D721Med (cell line): ENCODE measurements at regions not wholly inside any gene's neighbourhood (a gene's known extent, or its start where the extent isn't known, plus 50 kb on each side); places are given as distances from the start of the nearest gene placed in this dataset.

Source experiments
- DNase-seq: peaks from one replicate; pipeline ENCODE4 v3.0.0; 2011; ENCODE audit warnings: low spot score; ENCODE audit not compliant: insufficient read length
- FAIRE-seq: peaks from 2 replicates; lab custom pipeline; 2011; peaks lifted over from hg19 to GRCh38; lab: Jason Lieb, UNC
- CTCF ChIP-seq: IDR thresholded peaks from 2 replicates; pipeline ENCODE4 v1.5.1; 2012; ENCODE audit warnings: mild to moderate bottlenecking, control low read depth; ENCODE audit not compliant: insufficient read depth; ENCODE audit errors: missing control alignments

GRCh38 chr3:104594491-104594890, 772.2 kb upstream of the ALCAM start:
- FAIRE-seq (no peak), DNase-seq (no peak)

GRCh38 chr3:104596054-104596453, 770.7 kb upstream of the ALCAM start:
- DNase-seq (no peak), FAIRE-seq (no peak)
- no peak for TF ChIP-seq CTCF

More at GRCh38 chr3:104594491-104594890, 772.2 kb upstream of the ALCAM start:
- no peak for TF ChIP-seq CTCF

- FAIRE-seq = no peak
- no peak for DNase-seq
- peak; percentile 58 for TF ChIP-seq CTCF
Measured at GRCh38 chr3:104596551-104596950, 770.2 kb upstream of the ALCAM start.

GRCh38 chr3:104598848-104599511, 767.7 kb upstream of the ALCAM start:
- FAIRE-seq (no peak), DNase-seq (no peak)
- TF ChIP-seq CTCF = no peak

- no peak for FAIRE-seq
- no peak for DNase-seq
- TF ChIP-seq CTCF = peak; percentile 9
Measured at GRCh38 chr3:104604326-104605010, 762.2 kb upstream of the ALCAM start.

- no peak for TF ChIP-seq CTCF
- DNase-seq (no peak), FAIRE-seq (no peak)
Measured at GRCh38 chr3:104606812-104607211, 759.9 kb upstream of the ALCAM start.
